GM23338 (cell line): ENCODE measurements at regions not wholly inside any gene's neighbourhood (a gene's known extent, or its start where the extent isn't known, plus 50 kb on each side); places are given as distances from the start of the nearest gene placed in this dataset.

Source experiments
- ATAC-seq: fragments of 200-7000 bp; cut with Tn5 transposase; 3 replicates; pipeline ENCODE4 v1.9.1; 2020
- DNase-seq: peaks from one replicate; pipeline ENCODE4 v3.0.0-alpha.2; 2015; ENCODE audit warnings: low spot score
- H2AFZ ChIP-seq: fragments of 200-600 bp; sonication (generic); 2 replicates; pipeline ENCODE4 v1.8.0; 2016; ENCODE audit warnings: antibody characterized with exemption, mild to moderate bottlenecking, moderate library complexity
- H3F3A ChIP-seq: fragments of 200-600 bp; sonication (generic); replicated peaks from 2 replicates; pipeline ENCODE4 v1.8.0; 2017; ENCODE audit warnings: antibody characterized with exemption, mixed run types, low read depth
- H3K27ac ChIP-seq: fragments of 200-600 bp; sonication (generic); 2 replicates; pipeline ENCODE4 v1.6.1; 2016; ENCODE audit warnings: low read depth
- H3K27me3 ChIP-seq: fragments of 200-600 bp; sonication (generic); 2 replicates; pipeline ENCODE4 v1.8.0; 2016; ENCODE audit warnings: mild to moderate bottlenecking, mixed run types, moderate library complexity; ENCODE audit not compliant: insufficient read depth
- H3K36me3 ChIP-seq: fragments of 200-600 bp; sonication (generic); 2 replicates; pipeline ENCODE4 v1.8.0; 2016; ENCODE audit warnings: mild to moderate bottlenecking; ENCODE audit not compliant: insufficient read depth
- H3K4me1 ChIP-seq: fragments of 200-600 bp; sonication (generic); 2 replicates; pipeline ENCODE4 v1.8.0; 2016; ENCODE audit warnings: mild to moderate bottlenecking, moderate library complexity; ENCODE audit not compliant: insufficient read depth
- H3K4me2 ChIP-seq: fragments of 200-600 bp; sonication (generic); 2 replicates; pipeline ENCODE4 v1.7.1; 2017; ENCODE audit warnings: mixed run types
- H3K4me3 ChIP-seq: fragments of 200-600 bp; sonication (generic); 2 replicates; pipeline ENCODE4 v1.6.1; 2016; ENCODE audit warnings: mixed run types
- H3K79me2 ChIP-seq: fragments of 200-600 bp; sonication (generic); replicated peaks from 2 replicates; pipeline ENCODE4 v1.8.0; 2017; ENCODE audit warnings: mild to moderate bottlenecking; ENCODE audit not compliant: insufficient read depth
- H3K9me2 ChIP-seq: fragments of 200-600 bp; sonication (generic); 2 replicates; pipeline ENCODE4 v1.8.0; 2017; ENCODE audit not compliant: insufficient read depth
- H4K20me1 ChIP-seq: fragments of 200-600 bp; sonication (generic); replicated peaks from 2 replicates; pipeline ENCODE4 v1.8.0; 2017; ENCODE audit warnings: mild to moderate bottlenecking; ENCODE audit not compliant: insufficient read depth
- H3K27ac Mint-ChIP-seq: 2 replicates; pipeline ENCODE4 v1.8.0; 2020; ENCODE audit warnings: inconsistent platforms, mild to moderate bottlenecking, moderate library complexity, mixed read lengths
- H3K27me3 Mint-ChIP-seq: 3 replicates; pipeline ENCODE4 v1.8.0; 2022; ENCODE audit warnings: low read depth, mild to moderate bottlenecking, moderate library complexity, mixed read lengths, inconsistent platforms; ENCODE audit not compliant: insufficient read depth, poor library complexity
- H3K36me3 Mint-ChIP-seq: 3 replicates; pipeline ENCODE4 v1.8.0; 2021; ENCODE audit warnings: low read depth, mild to moderate bottlenecking, inconsistent platforms, moderate library complexity, mixed read lengths
- H3K4me1 Mint-ChIP-seq: 3 replicates; pipeline ENCODE4 v1.8.0; 2020; ENCODE audit warnings: mild to moderate bottlenecking, inconsistent platforms, mixed read lengths
- H3K4me3 Mint-ChIP-seq: 3 replicates; pipeline ENCODE4 v1.8.0; 2021; ENCODE audit warnings: moderate library complexity, mild to moderate bottlenecking, inconsistent platforms, mixed read lengths
- H3K9me3 Mint-ChIP-seq: 3 replicates; pipeline ENCODE4 v1.8.0; 2020; ENCODE audit warnings: moderate library complexity, mild to moderate bottlenecking, inconsistent platforms, mixed read lengths
- CREB1 ChIP-seq: fragments of 250-450 bp; sonication (Bioruptor Pico); IDR thresholded peaks from 2 replicates; pipeline ENCODE4 v1.5.0; 2020; ENCODE audit warnings: low read depth, mild to moderate bottlenecking, moderate library complexity
- EZH2 ChIP-seq: fragments of 200-600 bp; sonication (generic); IDR thresholded peaks from one replicate; pipeline ENCODE4 v1.8.0; 2017; ENCODE audit warnings: antibody characterized with exemption, mild to moderate bottlenecking, low read depth; ENCODE audit not compliant: unreplicated experiment
- EZH2phosphoT487 ChIP-seq: fragments of 200-600 bp; sonication (generic); IDR thresholded peaks from one replicate; pipeline ENCODE4 v1.8.1; 2018; ENCODE audit warnings: antibody characterized with exemption; ENCODE audit not compliant: unreplicated experiment
- JUNB ChIP-seq: IDR thresholded peaks from one replicate; pipeline ENCODE4 v1.6.1; 2016; ENCODE audit warnings: antibody characterized with exemption; ENCODE audit not compliant: unreplicated experiment
- NANOG ChIP-seq: IDR thresholded peaks from 2 replicates; pipeline ENCODE4 v1.6.1; 2016; ENCODE audit warnings: antibody characterized with exemption, borderline replicate concordance
- POLR2AphosphoS5 ChIP-seq: IDR thresholded peaks from 2 replicates; pipeline ENCODE4 v1.6.1; 2016; ENCODE audit warnings: antibody characterized with exemption, low read depth
- STAT1 ChIP-seq: IDR thresholded peaks from one replicate; pipeline ENCODE4 v1.6.1; 2016; ENCODE audit warnings: antibody characterized with exemption; ENCODE audit not compliant: unreplicated experiment
- ZNF114 ChIP-seq: fragments of 250-450 bp; sonication (Bioruptor Pico); IDR thresholded peaks from 2 replicates; pipeline ENCODE4 v1.5.0; 2020; ENCODE audit warnings: mild to moderate bottlenecking, moderate library complexity
- ZNF331 ChIP-seq: fragments of 250-450 bp; sonication (Bioruptor Pico); IDR thresholded peaks from 2 replicates; pipeline ENCODE4 v1.5.0; 2020; ENCODE audit warnings: low read depth, mild to moderate bottlenecking, moderate library complexity
- TF ChIP-seq, protein P1 (sequence below): IDR thresholded peaks from 2 replicates; pipeline ENCODE4 v1.6.1; 2016; ENCODE audit warnings: antibody characterized with exemption
- TF ChIP-seq, protein P2 (sequence below), 2 experiments: fragments of 200-600 bp in 1 of 2; sonication (generic) in 1 of 2; conservative IDR thresholded peaks; 2 replicates each; pipeline versions ENCODE4 v1.5.1 to v1.6.1; 2016 to 2017; ENCODE audit warnings: antibody characterized with exemption in 2 of 2, low read depth in 2 of 2, mild to moderate bottlenecking in 2 of 2, moderate library complexity in 1 of 2
- TF ChIP-seq, protein P3 (sequence below): fragments of 250-450 bp; sonication (Bioruptor Pico); IDR thresholded peaks from 2 replicates; pipeline ENCODE4 v1.5.0; 2020; ENCODE audit warnings: mild to moderate bottlenecking, moderate library complexity
- TF ChIP-seq, protein P4 (sequence below): IDR thresholded peaks from one replicate; pipeline ENCODE4 v1.6.1; 2018; ENCODE audit warnings: antibody characterized with exemption; ENCODE audit not compliant: unreplicated experiment

DNA sequence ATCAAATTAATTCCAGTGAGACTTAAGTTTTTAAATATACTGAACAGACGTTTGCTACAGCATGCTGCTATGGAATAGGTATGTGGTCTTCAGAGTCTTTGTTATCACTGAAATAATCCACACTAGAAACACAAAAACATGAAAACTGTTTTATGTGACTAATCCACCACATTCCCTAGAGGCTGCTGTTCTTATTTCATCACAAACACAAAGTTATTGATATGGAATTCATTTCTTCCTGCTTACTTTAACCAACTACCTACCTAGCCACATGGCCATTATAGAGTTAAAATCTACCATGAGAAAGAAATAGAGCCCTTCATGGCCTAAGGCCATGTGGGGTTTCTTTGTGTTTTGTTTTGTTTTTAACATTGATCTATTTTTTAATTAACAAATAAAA lies 232.3 kb upstream of the PTGER4 start:
- H3K27ac Mint-ChIP-seq, result no peak overlapping the region
- no peaks in the 10 kb centered on the region for H3K27me3 ChIP-seq
- H2AFZ ChIP-seq, result no peak overlapping the region
- no peaks in the 10 kb centered on the region for H4K20me1 ChIP-seq
- DNase-seq (no peak), ATAC-seq (no peak)
- peaks cover 19% of the 10 kb centered on the region; the same call in 2 of the 3 replicates for H3K9me3 Mint-ChIP-seq
- no peak overlapping the region for H3K27ac ChIP-seq
- no peak overlapping the region for H3K4me3 ChIP-seq
- peaks cover under 1% of the 10 kb centered on the region; the same call in 1 of the 3 replicates for H3K4me1 Mint-ChIP-seq
- H3K27me3 Mint-ChIP-seq, result no peaks in the 10 kb centered on the region
- 0 out of 3 replicates have a peak, but pooled peaks cover 6% of the 10 kb centered on the region for H3K36me3 Mint-ChIP-seq
- no peak overlapping the region for H3K4me2 ChIP-seq
- no peaks in the 10 kb centered on the region for H3K4me1 ChIP-seq
- 0 out of 2 replicates have a peak, but pooled peaks cover 1% of the 10 kb centered on the region for H3K9me2 ChIP-seq
- H3K79me2 ChIP-seq, result no peaks in the 10 kb centered on the region
- no peak for TF ChIP-seq JUNB
- TF ChIP-seq POLR2AphosphoS5, result no peak
- TF ChIP-seq EZH2phosphoT487, result no peak
- TF ChIP-seq, protein P1, sequence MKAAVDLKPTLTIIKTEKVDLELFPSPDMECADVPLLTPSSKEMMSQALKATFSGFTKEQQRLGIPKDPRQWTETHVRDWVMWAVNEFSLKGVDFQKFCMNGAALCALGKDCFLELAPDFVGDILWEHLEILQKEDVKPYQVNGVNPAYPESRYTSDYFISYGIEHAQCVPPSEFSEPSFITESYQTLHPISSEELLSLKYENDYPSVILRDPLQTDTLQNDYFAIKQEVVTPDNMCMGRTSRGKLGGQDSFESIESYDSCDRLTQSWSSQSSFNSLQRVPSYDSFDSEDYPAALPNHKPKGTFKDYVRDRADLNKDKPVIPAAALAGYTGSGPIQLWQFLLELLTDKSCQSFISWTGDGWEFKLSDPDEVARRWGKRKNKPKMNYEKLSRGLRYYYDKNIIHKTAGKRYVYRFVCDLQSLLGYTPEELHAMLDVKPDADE, result no peak
- no peak for TF ChIP-seq ZNF114 (CRISPR knock-in tag)
- TF ChIP-seq, protein P2, sequence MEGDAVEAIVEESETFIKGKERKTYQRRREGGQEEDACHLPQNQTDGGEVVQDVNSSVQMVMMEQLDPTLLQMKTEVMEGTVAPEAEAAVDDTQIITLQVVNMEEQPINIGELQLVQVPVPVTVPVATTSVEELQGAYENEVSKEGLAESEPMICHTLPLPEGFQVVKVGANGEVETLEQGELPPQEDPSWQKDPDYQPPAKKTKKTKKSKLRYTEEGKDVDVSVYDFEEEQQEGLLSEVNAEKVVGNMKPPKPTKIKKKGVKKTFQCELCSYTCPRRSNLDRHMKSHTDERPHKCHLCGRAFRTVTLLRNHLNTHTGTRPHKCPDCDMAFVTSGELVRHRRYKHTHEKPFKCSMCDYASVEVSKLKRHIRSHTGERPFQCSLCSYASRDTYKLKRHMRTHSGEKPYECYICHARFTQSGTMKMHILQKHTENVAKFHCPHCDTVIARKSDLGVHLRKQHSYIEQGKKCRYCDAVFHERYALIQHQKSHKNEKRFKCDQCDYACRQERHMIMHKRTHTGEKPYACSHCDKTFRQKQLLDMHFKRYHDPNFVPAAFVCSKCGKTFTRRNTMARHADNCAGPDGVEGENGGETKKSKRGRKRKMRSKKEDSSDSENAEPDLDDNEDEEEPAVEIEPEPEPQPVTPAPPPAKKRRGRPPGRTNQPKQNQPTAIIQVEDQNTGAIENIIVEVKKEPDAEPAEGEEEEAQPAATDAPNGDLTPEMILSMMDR (conservative IDR thresholded peaks at IDR 0.05; ENCODE audit: low read depth in 2 of 2), result no peak
- TF ChIP-seq, protein P3, sequence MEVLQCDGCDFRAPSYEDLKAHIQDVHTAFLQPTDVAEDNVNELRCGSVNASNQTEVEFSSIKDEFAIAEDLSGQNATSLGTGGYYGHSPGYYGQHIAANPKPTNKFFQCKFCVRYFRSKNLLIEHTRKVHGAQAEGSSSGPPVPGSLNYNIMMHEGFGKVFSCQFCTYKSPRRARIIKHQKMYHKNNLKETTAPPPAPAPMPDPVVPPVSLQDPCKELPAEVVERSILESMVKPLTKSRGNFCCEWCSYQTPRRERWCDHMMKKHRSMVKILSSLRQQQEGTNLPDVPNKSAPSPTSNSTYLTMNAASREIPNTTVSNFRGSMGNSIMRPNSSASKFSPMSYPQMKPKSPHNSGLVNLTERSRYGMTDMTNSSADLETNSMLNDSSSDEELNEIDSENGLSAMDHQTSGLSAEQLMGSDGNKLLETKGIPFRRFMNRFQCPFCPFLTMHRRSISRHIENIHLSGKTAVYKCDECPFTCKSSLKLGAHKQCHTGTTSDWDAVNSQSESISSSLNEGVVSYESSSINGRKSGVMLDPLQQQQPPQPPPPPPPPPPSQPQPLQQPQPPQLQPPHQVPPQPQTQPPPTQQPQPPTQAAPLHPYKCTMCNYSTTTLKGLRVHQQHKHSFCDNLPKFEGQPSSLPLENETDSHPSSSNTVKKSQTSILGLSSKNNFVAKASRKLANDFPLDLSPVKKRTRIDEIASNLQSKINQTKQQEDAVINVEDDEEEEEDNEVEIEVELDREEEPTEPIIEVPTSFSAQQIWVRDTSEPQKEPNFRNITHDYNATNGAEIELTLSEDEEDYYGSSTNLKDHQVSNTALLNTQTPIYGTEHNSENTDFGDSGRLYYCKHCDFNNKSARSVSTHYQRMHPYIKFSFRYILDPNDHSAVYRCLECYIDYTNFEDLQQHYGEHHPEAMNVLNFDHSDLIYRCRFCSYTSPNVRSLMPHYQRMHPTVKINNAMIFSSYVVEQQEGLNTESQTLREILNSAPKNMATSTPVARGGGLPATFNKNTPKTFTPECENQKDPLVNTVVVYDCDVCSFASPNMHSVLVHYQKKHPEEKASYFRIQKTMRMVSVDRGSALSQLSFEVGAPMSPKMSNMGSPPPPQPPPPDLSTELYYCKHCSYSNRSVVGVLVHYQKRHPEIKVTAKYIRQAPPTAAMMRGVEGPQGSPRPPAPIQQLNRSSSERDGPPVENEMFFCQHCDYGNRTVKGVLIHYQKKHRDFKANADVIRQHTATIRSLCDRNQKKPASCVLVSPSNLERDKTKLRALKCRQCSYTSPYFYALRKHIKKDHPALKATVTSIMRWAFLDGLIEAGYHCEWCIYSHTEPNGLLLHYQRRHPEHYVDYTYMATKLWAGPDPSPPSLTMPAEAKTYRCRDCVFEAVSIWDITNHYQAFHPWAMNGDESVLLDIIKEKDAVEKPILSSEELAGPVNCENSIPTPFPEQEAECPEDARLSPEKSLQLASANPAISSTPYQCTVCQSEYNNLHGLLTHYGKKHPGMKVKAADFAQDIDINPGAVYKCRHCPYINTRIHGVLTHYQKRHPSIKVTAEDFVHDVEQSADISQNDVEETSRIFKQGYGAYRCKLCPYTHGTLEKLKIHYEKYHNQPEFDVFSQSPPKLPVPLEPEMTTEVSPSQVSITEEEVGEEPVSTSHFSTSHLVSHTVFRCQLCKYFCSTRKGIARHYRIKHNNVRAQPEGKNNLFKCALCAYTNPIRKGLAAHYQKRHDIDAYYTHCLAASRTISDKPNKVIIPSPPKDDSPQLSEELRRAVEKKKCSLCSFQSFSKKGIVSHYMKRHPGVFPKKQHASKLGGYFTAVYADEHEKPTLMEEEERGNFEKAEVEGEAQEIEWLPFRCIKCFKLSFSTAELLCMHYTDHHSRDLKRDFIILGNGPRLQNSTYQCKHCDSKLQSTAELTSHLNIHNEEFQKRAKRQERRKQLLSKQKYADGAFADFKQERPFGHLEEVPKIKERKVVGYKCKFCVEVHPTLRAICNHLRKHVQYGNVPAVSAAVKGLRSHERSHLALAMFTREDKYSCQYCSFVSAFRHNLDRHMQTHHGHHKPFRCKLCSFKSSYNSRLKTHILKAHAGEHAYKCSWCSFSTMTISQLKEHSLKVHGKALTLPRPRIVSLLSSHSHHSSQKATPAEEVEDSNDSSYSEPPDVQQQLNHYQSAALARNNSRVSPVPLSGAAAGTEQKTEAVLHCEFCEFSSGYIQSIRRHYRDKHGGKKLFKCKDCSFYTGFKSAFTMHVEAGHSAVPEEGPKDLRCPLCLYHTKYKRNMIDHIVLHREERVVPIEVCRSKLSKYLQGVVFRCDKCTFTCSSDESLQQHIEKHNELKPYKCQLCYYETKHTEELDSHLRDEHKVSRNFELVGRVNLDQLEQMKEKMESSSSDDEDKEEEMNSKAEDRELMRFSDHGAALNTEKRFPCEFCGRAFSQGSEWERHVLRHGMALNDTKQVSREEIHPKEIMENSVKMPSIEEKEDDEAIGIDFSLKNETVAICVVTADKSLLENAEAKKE (CRISPR knock-in tag), result no peak
- TF ChIP-seq CREB1 (CRISPR knock-in tag), result no peak
- no peak for TF ChIP-seq NANOG
- TF ChIP-seq, protein P4, sequence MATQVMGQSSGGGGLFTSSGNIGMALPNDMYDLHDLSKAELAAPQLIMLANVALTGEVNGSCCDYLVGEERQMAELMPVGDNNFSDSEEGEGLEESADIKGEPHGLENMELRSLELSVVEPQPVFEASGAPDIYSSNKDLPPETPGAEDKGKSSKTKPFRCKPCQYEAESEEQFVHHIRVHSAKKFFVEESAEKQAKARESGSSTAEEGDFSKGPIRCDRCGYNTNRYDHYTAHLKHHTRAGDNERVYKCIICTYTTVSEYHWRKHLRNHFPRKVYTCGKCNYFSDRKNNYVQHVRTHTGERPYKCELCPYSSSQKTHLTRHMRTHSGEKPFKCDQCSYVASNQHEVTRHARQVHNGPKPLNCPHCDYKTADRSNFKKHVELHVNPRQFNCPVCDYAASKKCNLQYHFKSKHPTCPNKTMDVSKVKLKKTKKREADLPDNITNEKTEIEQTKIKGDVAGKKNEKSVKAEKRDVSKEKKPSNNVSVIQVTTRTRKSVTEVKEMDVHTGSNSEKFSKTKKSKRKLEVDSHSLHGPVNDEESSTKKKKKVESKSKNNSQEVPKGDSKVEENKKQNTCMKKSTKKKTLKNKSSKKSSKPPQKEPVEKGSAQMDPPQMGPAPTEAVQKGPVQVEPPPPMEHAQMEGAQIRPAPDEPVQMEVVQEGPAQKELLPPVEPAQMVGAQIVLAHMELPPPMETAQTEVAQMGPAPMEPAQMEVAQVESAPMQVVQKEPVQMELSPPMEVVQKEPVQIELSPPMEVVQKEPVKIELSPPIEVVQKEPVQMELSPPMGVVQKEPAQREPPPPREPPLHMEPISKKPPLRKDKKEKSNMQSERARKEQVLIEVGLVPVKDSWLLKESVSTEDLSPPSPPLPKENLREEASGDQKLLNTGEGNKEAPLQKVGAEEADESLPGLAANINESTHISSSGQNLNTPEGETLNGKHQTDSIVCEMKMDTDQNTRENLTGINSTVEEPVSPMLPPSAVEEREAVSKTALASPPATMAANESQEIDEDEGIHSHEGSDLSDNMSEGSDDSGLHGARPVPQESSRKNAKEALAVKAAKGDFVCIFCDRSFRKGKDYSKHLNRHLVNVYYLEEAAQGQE, result no peak
- TF ChIP-seq EZH2, result no peak
- TF ChIP-seq ZNF331 (CRISPR knock-in tag), result no peak
- no peak for TF ChIP-seq STAT1
- H3K4me3 Mint-ChIP-seq, result no peak overlapping the region
- H3K36me3 ChIP-seq, result no peaks in the 10 kb centered on the region
- H3F3A ChIP-seq, result no peaks in the 10 kb centered on the region
